Parathyroid adenoma (tissue), 2 donors: ENCODE measurements at regions not wholly inside any gene's neighbourhood (a gene's known extent, or its start where the extent isn't known, plus 50 kb on each side); places are given as distances from the start of the nearest gene placed in this dataset.

Experiments
- H2AFZ ChIP-seq: fragments of 300-600 bp; sonication (generic); one replicate; pipeline ENCODE4 v1.7.0; 2017; ENCODE audit warnings: antibody characterized with exemption, mild to moderate bottlenecking
- H3K27ac ChIP-seq: fragments of 300-600 bp; sonication (generic); one replicate; pipeline ENCODE4 v1.7.0; 2017
- H3K27me3 ChIP-seq: fragments of 300-600 bp; sonication (generic); one replicate; pipeline ENCODE4 v1.7.0; 2017; ENCODE audit warnings: low read length; ENCODE audit not compliant: control insufficient read depth, insufficient read depth
- H3K36me3 ChIP-seq: fragments of 300-600 bp; sonication (generic); one replicate; pipeline ENCODE4 v1.7.0; 2017; ENCODE audit warnings: low read length; ENCODE audit not compliant: control insufficient read depth, insufficient read depth
- H3K4me1 ChIP-seq: fragments of 300-600 bp; sonication (generic); one replicate; pipeline ENCODE4 v1.7.0; 2017; ENCODE audit warnings: control low read depth
- H3K4me2 ChIP-seq: fragments of 300-600 bp; sonication (generic); one replicate; pipeline ENCODE4 v1.7.0; 2017; ENCODE audit warnings: low read length
- H3K4me3 ChIP-seq: fragments of 300-600 bp; sonication (generic); one replicate; pipeline ENCODE4 v1.7.0; 2017; ENCODE audit warnings: low read depth, low read length
- H3K79me2 ChIP-seq: fragments of 300-600 bp; sonication (generic); one replicate; pipeline ENCODE4 v1.7.0; 2017; ENCODE audit warnings: control low read depth
- H3K9ac ChIP-seq: fragments of 300-600 bp; sonication (generic); one replicate; pipeline ENCODE4 v1.7.0; 2017; ENCODE audit warnings: mild to moderate bottlenecking
- H3K9me3 ChIP-seq: fragments of 300-600 bp; sonication (generic); one replicate; pipeline ENCODE4 v1.7.0; 2017; ENCODE audit warnings: low read length; ENCODE audit not compliant: control insufficient read depth
- CTCF ChIP-seq: fragments of 300-600 bp; sonication (generic); IDR thresholded peaks from one replicate; pipeline ENCODE4 v1.7.0; 2017; ENCODE audit warnings: antibody characterized with exemption, mild to moderate bottlenecking
- donor health status: primary hyperparathyroidism.

- H2AFZ ChIP-seq = no peak overlapping the region
- no peaks in the 10 kb centered on the region for H3K27me3 ChIP-seq
- TF ChIP-seq CTCF = no peak
- no peaks in the 10 kb centered on the region for H3K36me3 ChIP-seq
- H3K9me3 ChIP-seq = no peaks in the 10 kb centered on the region
- H3K9ac ChIP-seq = no peak overlapping the region
- H3K4me2 ChIP-seq = no peak overlapping the region
- H3K27ac ChIP-seq = no peak overlapping the region
- H3K4me3 ChIP-seq = no peak overlapping the region
- no peaks in the 10 kb centered on the region for H3K79me2 ChIP-seq
- H3K4me1 ChIP-seq = no peaks in the 10 kb centered on the region
Observed at GRCh38 chr16:17970816-17971331, 365.7 kb downstream of the NPIPA8 start.

GRCh38 chr16:17970157-17970765 lies 366.3 kb downstream of the NPIPA8 start:
- Histone ChIP-seq H3K4me1 (no peaks in the 10 kb centered on the region), H3K27ac (no peak overlapping the region), H3K4me3 (no peak overlapping the region), H3K9me3 (no peaks in the 10 kb centered on the region), H3K79me2 (no peaks in the 10 kb centered on the region), H3K36me3 (no peaks in the 10 kb centered on the region), H3K4me2 (no peak overlapping the region), H2AFZ (no peak overlapping the region), H3K9ac (no peak overlapping the region), H3K27me3 (no peaks in the 10 kb centered on the region)
- no peak for TF ChIP-seq CTCF

- Histone ChIP-seq H3K4me3 (no peak overlapping the region), H3K27me3 (no peaks in the 10 kb centered on the region), H3K4me2 (no peak overlapping the region), H3K79me2 (no peaks in the 10 kb centered on the region), H3K27ac (no peak overlapping the region), H3K4me1 (no peaks in the 10 kb centered on the region), H2AFZ (no peak overlapping the region), H3K9ac (no peak overlapping the region), H3K36me3 (no peaks in the 10 kb centered on the region), H3K9me3 (no peaks in the 10 kb centered on the region)
- no peak for TF ChIP-seq CTCF
Observed at GRCh38 chr16:17965133-17965900, 371.2 kb downstream of the NPIPA8 start.

GRCh38 chr16:17964196-17964595 lies 372.3 kb downstream of the NPIPA8 start:
- Histone ChIP-seq H3K27me3 (no peaks in the 10 kb centered on the region), H3K4me2 (no peak overlapping the region), H3K4me3 (no peak overlapping the region), H3K4me1 (no peaks in the 10 kb centered on the region), H3K27ac (no peak overlapping the region), H2AFZ (no peak overlapping the region), H3K36me3 (no peaks in the 10 kb centered on the region), H3K79me2 (no peaks in the 10 kb centered on the region), H3K9ac (no peak overlapping the region), H3K9me3 (no peaks in the 10 kb centered on the region)
- TF ChIP-seq CTCF = no peak
